Retinal pigment epithelial cell (primary cell): ENCODE measurements at regions not wholly inside any gene's neighbourhood (a gene's known extent, or its start where the extent isn't known, plus 50 kb on each side); places are given as distances from the start of the nearest gene placed in this dataset.
A peak's percentile ranks its signal among the peaks of the same experiment; 100 is the strongest.

ENCODE experiments used
- DNase-seq: peaks from one replicate; pipeline ENCODE4 v3.0.0-alpha.2; 2010; ENCODE audit warnings: low read depth
- H3K4me3 ChIP-seq: 2 replicates; pipeline ENCODE4 v1.5.1; 2011; ENCODE audit warnings: mild to moderate bottlenecking, low read length, control low read depth, moderate library complexity
- TF ChIP-seq, protein P1 (sequence below): conservative IDR thresholded peaks from 2 replicates; pipeline ENCODE4 v1.5.1; 2011; ENCODE audit warnings: low read depth, low read length, control low read depth, inconsistent platforms

DNA sequence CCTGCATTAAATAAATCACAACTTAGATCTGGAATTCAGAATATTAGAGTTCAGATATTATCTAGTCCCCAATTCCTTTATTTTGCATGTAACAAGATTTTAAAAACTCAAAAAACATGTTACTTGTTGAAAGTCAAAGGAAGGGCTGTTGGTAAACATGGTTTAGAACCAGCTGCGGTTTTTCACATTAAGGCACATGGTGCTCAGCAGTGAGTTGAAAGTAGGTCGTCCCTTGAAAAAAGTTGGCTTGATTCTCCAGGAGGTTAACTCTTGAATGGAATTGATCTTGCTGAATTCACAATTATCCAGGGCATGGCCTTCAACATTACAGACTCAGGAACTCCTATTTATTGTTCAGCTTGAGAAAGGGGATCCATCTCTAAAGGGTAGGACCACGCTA, 277.1 kb upstream of the DUSP10 start:
- H3K4me3 ChIP-seq: no peak overlapping the region
- DNase-seq: no peak
- TF ChIP-seq, protein P1, sequence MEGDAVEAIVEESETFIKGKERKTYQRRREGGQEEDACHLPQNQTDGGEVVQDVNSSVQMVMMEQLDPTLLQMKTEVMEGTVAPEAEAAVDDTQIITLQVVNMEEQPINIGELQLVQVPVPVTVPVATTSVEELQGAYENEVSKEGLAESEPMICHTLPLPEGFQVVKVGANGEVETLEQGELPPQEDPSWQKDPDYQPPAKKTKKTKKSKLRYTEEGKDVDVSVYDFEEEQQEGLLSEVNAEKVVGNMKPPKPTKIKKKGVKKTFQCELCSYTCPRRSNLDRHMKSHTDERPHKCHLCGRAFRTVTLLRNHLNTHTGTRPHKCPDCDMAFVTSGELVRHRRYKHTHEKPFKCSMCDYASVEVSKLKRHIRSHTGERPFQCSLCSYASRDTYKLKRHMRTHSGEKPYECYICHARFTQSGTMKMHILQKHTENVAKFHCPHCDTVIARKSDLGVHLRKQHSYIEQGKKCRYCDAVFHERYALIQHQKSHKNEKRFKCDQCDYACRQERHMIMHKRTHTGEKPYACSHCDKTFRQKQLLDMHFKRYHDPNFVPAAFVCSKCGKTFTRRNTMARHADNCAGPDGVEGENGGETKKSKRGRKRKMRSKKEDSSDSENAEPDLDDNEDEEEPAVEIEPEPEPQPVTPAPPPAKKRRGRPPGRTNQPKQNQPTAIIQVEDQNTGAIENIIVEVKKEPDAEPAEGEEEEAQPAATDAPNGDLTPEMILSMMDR: no peak

DNA sequence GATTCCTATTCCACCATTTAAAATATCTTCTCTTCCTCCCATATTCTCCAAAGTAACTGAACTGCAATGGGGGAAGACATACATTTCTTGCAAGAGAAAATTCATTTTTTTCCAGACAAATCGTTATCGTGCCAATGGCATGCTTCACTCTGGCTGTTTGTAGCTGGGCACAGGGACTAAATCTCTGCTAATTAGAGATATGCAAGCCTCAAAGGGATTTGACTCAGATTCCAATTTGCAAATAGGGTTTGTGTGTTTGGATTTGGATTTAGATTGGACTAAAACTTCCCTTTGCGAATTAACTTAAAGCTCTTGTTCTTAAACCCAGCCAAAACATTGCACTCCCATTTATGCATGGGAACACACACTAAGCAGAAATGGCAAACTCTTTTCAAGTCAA, 276.2 kb upstream of the DUSP10 start:
- peak; percentile 84 for DNase-seq
- no peak overlapping the region for H3K4me3 ChIP-seq

DNA sequence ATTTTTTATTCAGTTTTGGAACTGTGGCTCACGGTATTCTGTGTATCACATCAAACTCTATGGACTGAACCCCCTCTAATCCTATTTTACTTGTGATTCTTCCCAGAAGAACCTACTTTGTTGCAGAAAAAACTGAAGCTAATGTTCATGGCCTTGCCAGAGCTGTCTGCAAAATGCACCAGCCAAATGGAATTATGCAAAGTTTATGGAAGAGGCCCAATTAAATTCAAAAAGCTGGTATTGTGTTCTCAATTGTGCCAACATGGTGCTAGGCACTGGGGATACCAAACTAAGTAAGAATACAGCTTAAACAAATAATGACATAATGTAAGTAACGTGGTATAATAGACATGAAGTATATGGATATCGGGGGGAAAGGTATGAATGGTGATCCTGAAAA, 273.8 kb upstream of the DUSP10 start:
- no peak for DNase-seq
- TF ChIP-seq, protein P1: no peak
- no peak overlapping the region for H3K4me3 ChIP-seq

More for the DNA sequence above, 276.2 kb upstream of the DUSP10 start:
- TF ChIP-seq, protein P1: no peak

DNA sequence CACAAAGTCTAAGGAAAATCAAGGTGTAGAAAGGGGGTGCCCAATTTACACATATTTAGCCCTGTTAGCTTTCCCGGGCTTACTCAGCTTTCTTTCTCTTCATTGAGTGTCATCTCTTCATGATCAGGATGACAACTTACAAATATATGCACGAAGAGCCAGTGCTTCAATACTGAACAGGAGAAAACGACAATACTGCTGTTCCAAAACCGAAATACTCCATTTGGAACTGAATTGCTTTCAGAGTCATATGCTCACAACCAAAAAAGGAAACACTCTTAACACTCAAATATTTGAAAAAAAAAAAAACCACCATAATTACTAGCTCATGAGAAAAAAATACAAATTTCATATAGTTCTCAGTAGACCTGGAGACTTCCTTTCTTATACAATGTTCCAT, 272.1 kb upstream of the DUSP10 start:
- H3K4me3 ChIP-seq: no peak overlapping the region
- TF ChIP-seq, protein P1: no peak
- DNase-seq: no peak

DNA sequence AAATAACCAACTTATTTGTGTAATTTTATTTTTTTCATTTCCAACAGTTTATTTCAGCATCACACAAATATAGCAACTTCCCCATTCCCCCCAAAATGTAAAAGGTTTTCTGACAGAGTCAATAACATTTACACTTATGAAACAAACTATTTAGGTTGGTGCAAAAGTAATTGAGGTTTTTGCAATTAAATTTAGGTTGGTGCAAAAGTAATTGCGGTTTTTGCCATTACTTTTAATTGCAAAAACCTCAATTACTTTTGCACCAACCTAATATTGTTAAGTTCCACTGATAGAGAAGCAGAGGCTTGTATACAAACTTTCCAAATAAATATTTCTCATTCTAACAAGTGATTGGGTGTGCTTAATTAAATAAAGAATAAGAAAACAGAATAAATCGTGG, 270.9 kb upstream of the DUSP10 start:
- no peak overlapping the region for H3K4me3 ChIP-seq
- TF ChIP-seq, protein P1: no peak
- no peak for DNase-seq

DNA sequence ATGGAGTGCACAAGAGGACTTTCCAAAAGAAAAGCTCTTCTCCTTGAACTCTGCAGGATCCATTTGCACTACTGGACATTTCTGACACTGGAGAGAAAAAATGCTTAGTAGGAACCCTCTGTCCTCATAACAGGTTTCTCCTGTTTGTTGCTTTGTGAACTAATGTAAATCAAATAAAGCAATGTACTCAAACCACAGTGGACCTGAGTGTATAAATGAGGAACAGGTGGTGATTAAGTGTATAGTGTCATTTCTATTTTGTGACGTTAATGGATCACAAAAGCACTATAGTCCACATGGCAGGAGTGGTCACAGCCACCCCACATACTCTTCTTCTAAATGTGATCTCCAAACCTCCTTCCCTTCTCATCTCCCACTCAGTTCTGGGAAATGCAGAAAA, 268.4 kb upstream of the DUSP10 start:
- TF ChIP-seq, protein P1: no peak
- no peak for DNase-seq
- H3K4me3 ChIP-seq: no peak overlapping the region

DNA sequence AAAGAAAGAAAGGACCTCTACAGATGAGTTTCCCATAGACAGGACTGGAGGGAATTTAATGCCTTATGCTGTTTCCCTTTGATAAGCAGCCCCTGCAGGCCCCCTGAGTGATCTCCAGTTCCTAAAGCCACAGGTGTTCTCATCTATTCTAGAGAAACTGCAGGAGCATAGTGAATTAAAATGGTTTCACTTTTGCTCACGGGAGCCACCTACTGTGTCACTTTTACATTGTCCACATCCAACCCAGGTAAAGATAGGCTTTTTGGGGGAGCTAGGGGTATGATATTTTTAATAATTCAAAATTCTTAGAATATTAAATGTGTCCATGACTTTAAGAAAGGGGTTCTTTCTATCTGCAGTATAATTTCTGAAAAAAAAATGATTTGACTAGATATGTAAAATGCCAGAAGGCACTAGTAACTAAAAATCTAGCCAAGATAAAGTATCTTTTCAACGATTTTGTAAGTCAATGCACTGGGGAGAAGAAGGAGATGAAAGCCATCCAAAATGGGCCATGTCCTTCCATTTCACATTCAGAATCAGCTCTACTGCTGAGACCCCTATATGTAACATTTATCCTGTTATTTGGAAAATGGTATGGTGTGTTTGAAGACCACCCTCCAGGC, 267.3 kb upstream of the DUSP10 start:
- TF ChIP-seq, protein P1: peak; percentile 38
- no peak for DNase-seq
- no peak overlapping the region for H3K4me3 ChIP-seq
